K562 (cell line): ENCODE measurements at regions not wholly inside any gene's neighbourhood (a gene's known extent, or its start where the extent isn't known, plus 50 kb on each side); places are given as distances from the start of the nearest gene placed in this dataset.

Source experiments
- ATAC-seq: fragments of 200-7000 bp; cut with Tn5 transposase; 3 replicates; pipeline ENCODE4 v1.9.1; 2020; ENCODE audit warnings: moderate library complexity
- BruUV-seq: library from RNA; stranded (reverse); fragments of 400-500 nt; replicated peaks from 2 replicates; lab custom pipeline; 2021; lab: Mats Ljungman, UMichigan
- CTCF ChIA-PET: fragments of 300-600 bp; formaldehyde crosslinking; extraction: SDS; loops from one replicate; lab custom pipeline; 2021; ENCODE audit warnings: low intra/inter-chr PET ratio; lab: Yijun Ruan, JAX
- POLR2A ChIA-PET: fragments of 300-600, 350-650 bp; sonication (Branson Sonifier 250); formaldehyde crosslinking; extraction: SDS; loops from one replicate; lab custom pipeline; 2021; ENCODE audit warnings: antibody characterized with exemption, inconsistent platforms; lab: Yijun Ruan, JAX
- DNase-seq, 4 experiments: peaks; one replicate each; pipeline versions ENCODE4 v3.0.0 to v3.0.0-alpha.2; 2011 to 2018; ENCODE audit warnings: low spot score in 3 of 4, mixed read lengths in 3 of 4; ENCODE audit errors: extremely low read depth in 1 of 4
- FAIRE-seq: peaks from 2 replicates; lab custom pipeline; 2011; peaks lifted over from hg19 to GRCh38; lab: Jason Lieb, UNC
- H2AFZ ChIP-seq: 2 replicates; pipeline ENCODE4 v1.6.0; 2011; ENCODE audit warnings: low read depth, low read length, control low read depth, inconsistent platforms
- H3K27ac ChIP-seq: fragments of 200-600 bp; 3 replicates; pipeline ENCODE4 v1.8.0; 2011; ENCODE audit warnings: low read depth, mild to moderate bottlenecking, control low read depth, inconsistent platforms, low read length, moderate library complexity, mixed read lengths; ENCODE audit errors: extremely low read depth
- H3K27me3 ChIP-seq, 2 experiments: fragments of 300-600 bp in 1 of 2; 2 replicates in 1 of 2; 3 replicates in 1 of 2; pipeline versions ENCODE4 v1.6.0 to v1.8.0; 2011; ENCODE audit warnings: inconsistent platforms in 2 of 2, low read length in 2 of 2, mild to moderate bottlenecking in 1 of 2, mixed read lengths in 1 of 2, moderate library complexity in 1 of 2; ENCODE audit not compliant: control insufficient read depth in 2 of 2, insufficient read depth in 2 of 2
- H3K36me3 ChIP-seq: fragments of 300-600 bp; 3 replicates; pipeline ENCODE4 v1.8.0; 2011; ENCODE audit warnings: mild to moderate bottlenecking, low read length, inconsistent platforms; ENCODE audit not compliant: control insufficient read depth, insufficient read depth
- H3K4me1 ChIP-seq, 2 experiments: fragments of 200-600 bp in 1 of 2; replicated peaks in 1 of 2; 2 replicates in 1 of 2; 3 replicates in 1 of 2; pipeline versions ENCODE4 v1.5.1 to v1.8.0; 2011; ENCODE audit warnings: inconsistent platforms in 2 of 2, low read length in 2 of 2, mild to moderate bottlenecking in 1 of 2, mixed read lengths in 1 of 2, moderate library complexity in 1 of 2; ENCODE audit not compliant: control insufficient read depth in 2 of 2, insufficient read depth in 2 of 2
- H3K4me2 ChIP-seq: 2 replicates; pipeline ENCODE4 v1.6.1; 2011; ENCODE audit warnings: low read length, control low read depth, inconsistent platforms, mixed read lengths; ENCODE audit not compliant: insufficient read depth
- H3K4me3 ChIP-seq: fragments of 200-600 bp; sonication (generic), shearing (Covaris generic); 2 replicates; pipeline ENCODE4 v1.5.1; 2016; ENCODE audit warnings: control low read depth, inconsistent platforms
- H3K79me2 ChIP-seq: fragments of 200-600 bp; 3 replicates; pipeline ENCODE4 v1.8.0; 2011; ENCODE audit warnings: low read length, inconsistent platforms; ENCODE audit not compliant: control insufficient read depth, insufficient read depth
- H3K9ac ChIP-seq, 2 experiments: 2 replicates each; pipeline versions ENCODE4 v1.6.0 to v1.6.1; 2011; ENCODE audit warnings: low read depth in 2 of 2, low read length in 2 of 2, control low read depth in 1 of 2, inconsistent platforms in 1 of 2, mild to moderate bottlenecking in 1 of 2, mixed read lengths in 1 of 2; ENCODE audit not compliant: insufficient read depth in 1 of 2
- H3K9me1 ChIP-seq: one replicate; pipeline ENCODE4 v1.6.0; 2011; ENCODE audit warnings: inconsistent platforms, mild to moderate bottlenecking, low read length, moderate library complexity; ENCODE audit not compliant: control insufficient read depth, insufficient read depth
- H3K9me3 ChIP-seq: replicated peaks from 2 replicates; pipeline ENCODE4 v1.5.1; 2011; ENCODE audit warnings: low read depth, low read length, inconsistent platforms; ENCODE audit not compliant: control insufficient read depth, insufficient read depth
- H4K20me1 ChIP-seq: replicated peaks from 2 replicates; pipeline ENCODE4 v1.6.1; 2011; ENCODE audit warnings: low read length, inconsistent platforms, mixed read lengths; ENCODE audit not compliant: control insufficient read depth, insufficient read depth
- ARID2 ChIP-seq: fragments of 450-650 bp; IDR thresholded peaks from 2 replicates; pipeline ENCODE4 v1.6.1; 2017; ENCODE audit warnings: antibody characterized with exemption, mild to moderate bottlenecking
- ETS2 ChIP-seq: IDR thresholded peaks from 2 replicates; pipeline ENCODE4 v1.6.1; 2016; ENCODE audit warnings: borderline replicate concordance, missing genetic modification characterization, mild to moderate bottlenecking, moderate library complexity, missing compliant biosample characterization; ENCODE audit not compliant: poor library complexity, severe bottlenecking
- FOXA3 ChIP-seq, 2 experiments: fragments of 450-650 bp in 1 of 2; sonication (generic) in 1 of 2; formaldehyde crosslinking; IDR thresholded peaks in 1 of 2; conservative IDR thresholded peaks in 1 of 2; 2 replicates each; pipeline versions ENCODE4 v1.4.0 to v1.8.0; 2020 to 2022; ENCODE audit warnings: mild to moderate bottlenecking in 2 of 2, missing genetic modification reagents in 1 of 2
- NELFE ChIP-seq: IDR thresholded peaks from 2 replicates; pipeline ENCODE4 v1.6.1; 2011; ENCODE audit warnings: mild to moderate bottlenecking; ENCODE audit not compliant: insufficient read depth, insufficient read length
- SMC3 ChIP-seq: conservative IDR thresholded peaks from 2 replicates; pipeline ENCODE4 v1.6.1; 2011; ENCODE audit warnings: low read depth, low read length, improper control_type of control experiment; ENCODE audit not compliant: insufficient read depth
- TAF1 ChIP-seq: IDR thresholded peaks from 2 replicates; pipeline ENCODE4 v1.6.1; 2011; ENCODE audit warnings: mild to moderate bottlenecking, low read length, moderate library complexity; ENCODE audit not compliant: insufficient read depth, control insufficient read depth, severe bottlenecking; ENCODE audit errors: extremely low read depth
- TAL1 ChIP-seq: fragments of 450-650 bp; IDR thresholded peaks from 2 replicates; pipeline ENCODE4 v1.6.1; 2016; ENCODE audit warnings: mild to moderate bottlenecking
- TCFL5 ChIP-seq: fragments of 250-450 bp; sonication (Bioruptor Pico); conservative IDR thresholded peaks from 2 replicates; pipeline ENCODE4 v1.6.1; 2021; ENCODE audit warnings: mild to moderate bottlenecking, moderate library complexity, matching md5 sums
- THRB ChIP-seq: fragments of 450-650 bp; formaldehyde crosslinking; conservative IDR thresholded peaks from 2 replicates; pipeline ENCODE4 v1.4.0; 2022; ENCODE audit warnings: mild to moderate bottlenecking, missing genetic modification characterization
- ZFX ChIP-seq: sonication (generic); formaldehyde crosslinking; IDR thresholded peaks from 2 replicates; pipeline ENCODE4 v1.8.0; 2022; ENCODE audit warnings: mild to moderate bottlenecking, missing genetic modification reagents, moderate library complexity
- ZNF133 ChIP-seq: fragments of 250-450 bp; sonication (Bioruptor Pico); IDR thresholded peaks from 2 replicates; pipeline ENCODE4 v1.4.0; 2020; ENCODE audit warnings: mild to moderate bottlenecking
- WGBS: fragments of 100-300 bp; shearing (Covaris generic); methylation state at CpG from one replicate; pipeline ENCODE4 v1.1.6; 2016; ENCODE audit warnings: low coverage, mixed read lengths; ENCODE audit not compliant: insufficient coverage; ENCODE audit errors: missing lambda C conversion rate; 5-methylcytosine and 5-hydroxymethylcytosine counted together
- in situ Hi-C: fragments of 300-500 bp; cut with MboI; formaldehyde crosslinking; loops from 4 replicates; pipeline ENCODE4 v1.15.0; 2018; ENCODE audit warnings: inconsistent platforms, mixed read lengths
- intact Hi-C: fragments of 100-400 bp; cut with micrococcal nuclease; formaldehyde crosslinking; loops from 2 replicates; pipeline ENCODE4 v1.14.2; 2022
- TF ChIP-seq, protein P1 (sequence below): sonication (generic); formaldehyde crosslinking; IDR thresholded peaks from 2 replicates; pipeline ENCODE4 v1.8.0; 2023; ENCODE audit warnings: missing genetic modification reagents, mild to moderate bottlenecking, borderline replicate concordance
- TF ChIP-seq, protein P2 (sequence below): fragments of 200-800 bp; sonication (Bioruptor generic); IDR thresholded peaks from 2 replicates; pipeline ENCODE4 v1.6.1; 2017; ENCODE audit warnings: missing genetic modification characterization, missing compliant biosample characterization

- TF ChIP-seq, protein P1, sequence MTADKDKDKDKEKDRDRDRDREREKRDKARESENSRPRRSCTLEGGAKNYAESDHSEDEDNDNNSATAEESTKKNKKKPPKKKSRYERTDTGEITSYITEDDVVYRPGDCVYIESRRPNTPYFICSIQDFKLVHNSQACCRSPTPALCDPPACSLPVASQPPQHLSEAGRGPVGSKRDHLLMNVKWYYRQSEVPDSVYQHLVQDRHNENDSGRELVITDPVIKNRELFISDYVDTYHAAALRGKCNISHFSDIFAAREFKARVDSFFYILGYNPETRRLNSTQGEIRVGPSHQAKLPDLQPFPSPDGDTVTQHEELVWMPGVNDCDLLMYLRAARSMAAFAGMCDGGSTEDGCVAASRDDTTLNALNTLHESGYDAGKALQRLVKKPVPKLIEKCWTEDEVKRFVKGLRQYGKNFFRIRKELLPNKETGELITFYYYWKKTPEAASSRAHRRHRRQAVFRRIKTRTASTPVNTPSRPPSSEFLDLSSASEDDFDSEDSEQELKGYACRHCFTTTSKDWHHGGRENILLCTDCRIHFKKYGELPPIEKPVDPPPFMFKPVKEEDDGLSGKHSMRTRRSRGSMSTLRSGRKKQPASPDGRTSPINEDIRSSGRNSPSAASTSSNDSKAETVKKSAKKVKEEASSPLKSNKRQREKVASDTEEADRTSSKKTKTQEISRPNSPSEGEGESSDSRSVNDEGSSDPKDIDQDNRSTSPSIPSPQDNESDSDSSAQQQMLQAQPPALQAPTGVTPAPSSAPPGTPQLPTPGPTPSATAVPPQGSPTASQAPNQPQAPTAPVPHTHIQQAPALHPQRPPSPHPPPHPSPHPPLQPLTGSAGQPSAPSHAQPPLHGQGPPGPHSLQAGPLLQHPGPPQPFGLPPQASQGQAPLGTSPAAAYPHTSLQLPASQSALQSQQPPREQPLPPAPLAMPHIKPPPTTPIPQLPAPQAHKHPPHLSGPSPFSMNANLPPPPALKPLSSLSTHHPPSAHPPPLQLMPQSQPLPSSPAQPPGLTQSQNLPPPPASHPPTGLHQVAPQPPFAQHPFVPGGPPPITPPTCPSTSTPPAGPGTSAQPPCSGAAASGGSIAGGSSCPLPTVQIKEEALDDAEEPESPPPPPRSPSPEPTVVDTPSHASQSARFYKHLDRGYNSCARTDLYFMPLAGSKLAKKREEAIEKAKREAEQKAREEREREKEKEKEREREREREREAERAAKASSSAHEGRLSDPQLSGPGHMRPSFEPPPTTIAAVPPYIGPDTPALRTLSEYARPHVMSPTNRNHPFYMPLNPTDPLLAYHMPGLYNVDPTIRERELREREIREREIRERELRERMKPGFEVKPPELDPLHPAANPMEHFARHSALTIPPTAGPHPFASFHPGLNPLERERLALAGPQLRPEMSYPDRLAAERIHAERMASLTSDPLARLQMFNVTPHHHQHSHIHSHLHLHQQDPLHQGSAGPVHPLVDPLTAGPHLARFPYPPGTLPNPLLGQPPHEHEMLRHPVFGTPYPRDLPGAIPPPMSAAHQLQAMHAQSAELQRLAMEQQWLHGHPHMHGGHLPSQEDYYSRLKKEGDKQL (CRISPR knock-in tag) = no peak
- TF ChIP-seq TAL1 (no peak), ZFX (CRISPR knock-in tag) (no peak), ZNF133 (CRISPR knock-in tag) (no peak), NELFE (no peak)
These were observed 802.6 kb downstream of the PDHA2 start (continued) for GRCh38 chr4:96642490-96642889.

- Histone ChIP-seq H4K20me1 (no peaks in the 10 kb centered on the region), H3K9ac (no peak overlapping the region), H3K27ac (no peak overlapping the region), H3K27me3 (no peaks in the 10 kb centered on the region), H3K79me2 (no peaks in the 10 kb centered on the region), H3K36me3 (no peaks in the 10 kb centered on the region), H3K9me1 (no peaks in the 10 kb centered on the region), H3K4me3 (no peak overlapping the region), H3K9me3 (0 out of 2 replicates have a peak, but pooled peaks cover 2% of the 10 kb centered on the region), H3K4me2 (no peak overlapping the region), H3K4me1 (no peaks in the 10 kb centered on the region), H2AFZ (no peak overlapping the region)
- BruUV-seq = no TSS peak
- POLR2A ChIA-PET = no interaction called here
- intact Hi-C loops (no loop called here), in situ Hi-C loops (no loop called here)
- CTCF ChIA-PET = no interaction called here
- no peak for DNase-seq
- ATAC-seq = no peak
- no peak for FAIRE-seq
- WGBS = 0% methylated on average over 1 of the region's 1 CpG
- TF ChIP-seq SMC3 (no peak), ARID2 (no peak), FOXA3 (CRISPR knock-in tag; conservative IDR thresholded peaks at IDR 0.05 in 1 of 2, IDR thresholded peaks at IDR 0.05 in 1 of 2) (no peak), THRB (CRISPR knock-in tag) (no peak), ETS2 (no peak), TAF1 (no peak), TCFL5 (no peak)
- TF ChIP-seq, protein P2, sequence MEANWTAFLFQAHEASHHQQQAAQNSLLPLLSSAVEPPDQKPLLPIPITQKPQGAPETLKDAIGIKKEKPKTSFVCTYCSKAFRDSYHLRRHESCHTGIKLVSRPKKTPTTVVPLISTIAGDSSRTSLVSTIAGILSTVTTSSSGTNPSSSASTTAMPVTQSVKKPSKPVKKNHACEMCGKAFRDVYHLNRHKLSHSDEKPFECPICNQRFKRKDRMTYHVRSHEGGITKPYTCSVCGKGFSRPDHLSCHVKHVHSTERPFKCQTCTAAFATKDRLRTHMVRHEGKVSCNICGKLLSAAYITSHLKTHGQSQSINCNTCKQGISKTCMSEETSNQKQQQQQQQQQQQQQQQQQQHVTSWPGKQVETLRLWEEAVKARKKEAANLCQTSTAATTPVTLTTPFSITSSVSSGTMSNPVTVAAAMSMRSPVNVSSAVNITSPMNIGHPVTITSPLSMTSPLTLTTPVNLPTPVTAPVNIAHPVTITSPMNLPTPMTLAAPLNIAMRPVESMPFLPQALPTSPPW (CRISPR knock-in tag) = no peak
These were observed 806.3 kb downstream of the PDHA2 start for GRCh38 chr4:96646146-96646545.
